ENCODE measurements at regions not wholly inside any gene's neighbourhood (a gene's known extent, or its start where the extent isn't known, plus 50 kb on each side); places are given as distances from the start of the nearest gene placed in this dataset.

DNA sequence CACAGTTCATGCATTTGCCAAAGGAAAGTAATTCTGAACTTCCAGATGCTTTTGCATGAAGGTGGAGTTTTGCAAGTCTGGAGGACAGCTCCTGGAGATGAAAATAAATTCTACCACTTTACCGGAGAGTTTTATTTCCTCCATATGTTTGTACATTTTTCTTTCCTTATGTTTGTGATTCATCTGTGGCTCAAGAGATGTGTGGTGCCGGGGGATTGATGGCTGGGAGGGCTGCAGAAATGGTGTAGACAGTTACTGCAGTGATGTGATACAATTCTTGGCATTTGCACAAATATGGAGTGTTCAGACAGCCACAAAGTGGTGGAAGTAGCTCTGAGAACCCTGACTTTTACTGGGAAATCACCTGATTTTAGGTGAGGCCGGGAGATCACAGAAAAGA lies 58.5 kb upstream of the ASB17 start:
- TF ChIP-seq RARB (CRISPR knock-in tag; IDR thresholded peaks at IDR 0.05) (no peak), GLIS3 (CRISPR knock-in tag; IDR thresholded peaks at IDR 0.05) (no peak), BACH2 (CRISPR knock-in tag; IDR thresholded peaks at IDR 0.05; ENCODE audit: borderline replicate concordance) (no peak), ZFP3 (CRISPR knock-in tag; IDR thresholded peaks at IDR 0.05) (no peak), ZFP30 (CRISPR knock-in tag; IDR thresholded peaks at IDR 0.05) (no peak)
- TF ChIP-seq, protein P1, sequence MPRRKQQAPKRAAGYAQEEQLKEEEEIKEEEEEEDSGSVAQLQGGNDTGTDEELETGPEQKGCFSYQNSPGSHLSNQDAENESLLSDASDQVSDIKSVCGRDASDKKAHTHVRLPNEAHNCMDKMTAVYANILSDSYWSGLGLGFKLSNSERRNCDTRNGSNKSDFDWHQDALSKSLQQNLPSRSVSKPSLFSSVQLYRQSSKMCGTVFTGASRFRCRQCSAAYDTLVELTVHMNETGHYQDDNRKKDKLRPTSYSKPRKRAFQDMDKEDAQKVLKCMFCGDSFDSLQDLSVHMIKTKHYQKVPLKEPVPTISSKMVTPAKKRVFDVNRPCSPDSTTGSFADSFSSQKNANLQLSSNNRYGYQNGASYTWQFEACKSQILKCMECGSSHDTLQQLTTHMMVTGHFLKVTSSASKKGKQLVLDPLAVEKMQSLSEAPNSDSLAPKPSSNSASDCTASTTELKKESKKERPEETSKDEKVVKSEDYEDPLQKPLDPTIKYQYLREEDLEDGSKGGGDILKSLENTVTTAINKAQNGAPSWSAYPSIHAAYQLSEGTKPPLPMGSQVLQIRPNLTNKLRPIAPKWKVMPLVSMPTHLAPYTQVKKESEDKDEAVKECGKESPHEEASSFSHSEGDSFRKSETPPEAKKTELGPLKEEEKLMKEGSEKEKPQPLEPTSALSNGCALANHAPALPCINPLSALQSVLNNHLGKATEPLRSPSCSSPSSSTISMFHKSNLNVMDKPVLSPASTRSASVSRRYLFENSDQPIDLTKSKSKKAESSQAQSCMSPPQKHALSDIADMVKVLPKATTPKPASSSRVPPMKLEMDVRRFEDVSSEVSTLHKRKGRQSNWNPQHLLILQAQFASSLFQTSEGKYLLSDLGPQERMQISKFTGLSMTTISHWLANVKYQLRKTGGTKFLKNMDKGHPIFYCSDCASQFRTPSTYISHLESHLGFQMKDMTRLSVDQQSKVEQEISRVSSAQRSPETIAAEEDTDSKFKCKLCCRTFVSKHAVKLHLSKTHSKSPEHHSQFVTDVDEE (CRISPR knock-in tag; IDR thresholded peaks at IDR 0.05), result no peak
- TF ChIP-seq, protein P2, sequence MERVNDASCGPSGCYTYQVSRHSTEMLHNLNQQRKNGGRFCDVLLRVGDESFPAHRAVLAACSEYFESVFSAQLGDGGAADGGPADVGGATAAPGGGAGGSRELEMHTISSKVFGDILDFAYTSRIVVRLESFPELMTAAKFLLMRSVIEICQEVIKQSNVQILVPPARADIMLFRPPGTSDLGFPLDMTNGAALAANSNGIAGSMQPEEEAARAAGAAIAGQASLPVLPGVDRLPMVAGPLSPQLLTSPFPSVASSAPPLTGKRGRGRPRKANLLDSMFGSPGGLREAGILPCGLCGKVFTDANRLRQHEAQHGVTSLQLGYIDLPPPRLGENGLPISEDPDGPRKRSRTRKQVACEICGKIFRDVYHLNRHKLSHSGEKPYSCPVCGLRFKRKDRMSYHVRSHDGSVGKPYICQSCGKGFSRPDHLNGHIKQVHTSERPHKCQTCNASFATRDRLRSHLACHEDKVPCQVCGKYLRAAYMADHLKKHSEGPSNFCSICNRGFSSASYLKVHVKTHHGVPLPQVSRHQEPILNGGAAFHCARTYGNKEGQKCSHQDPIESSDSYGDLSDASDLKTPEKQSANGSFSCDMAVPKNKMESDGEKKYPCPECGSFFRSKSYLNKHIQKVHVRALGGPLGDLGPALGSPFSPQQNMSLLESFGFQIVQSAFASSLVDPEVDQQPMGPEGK (CRISPR knock-in tag; IDR thresholded peaks at IDR 0.05; ENCODE audit: borderline replicate concordance), result no peak
